Activated CD8-positive, alpha-beta T cell treated with anti-CD3 and anti-CD28 coated beads for 36 hours (primary cell): ENCODE measurements at regions not wholly inside any gene's neighbourhood (a gene's known extent, or its start where the extent isn't known, plus 50 kb on each side); places are given as distances from the start of the nearest gene placed in this dataset.

Experiments
- ATAC-seq: fragments of 200-7000 bp; cut with Tn5 transposase; one replicate; pipeline ENCODE4 v1.10.0; 2021; ENCODE audit warnings: mild to moderate bottlenecking, moderate library complexity
- CTCF ChIA-PET: fragments of 350-600 bp; sonication (Branson Sonifier 250); formaldehyde crosslinking; loops from one replicate; lab custom pipeline; 2021; ENCODE audit warnings: antibody characterized with exemption; lab: Charles Lee
- POLR2A ChIA-PET: fragments of 350-600 bp; sonication (Branson Sonifier 250); formaldehyde crosslinking; loops from one replicate; lab custom pipeline; 2021; ENCODE audit warnings: antibody characterized with exemption; lab: Charles Lee
- DNase-seq: peaks from one replicate; pipeline ENCODE4 v3.0.0-alpha.2; 2020
- H3K27ac Mint-ChIP-seq: one replicate; pipeline ENCODE4 v1.8.0; 2021; ENCODE audit warnings: mild to moderate bottlenecking, mixed read lengths
- H3K27me3 Mint-ChIP-seq: one replicate; pipeline ENCODE4 v1.8.0; 2021; ENCODE audit warnings: mixed read lengths
- H3K36me3 Mint-ChIP-seq: one replicate; pipeline ENCODE4 v1.8.0; 2021; ENCODE audit warnings: low read depth, mixed read lengths
- H3K4me1 Mint-ChIP-seq: one replicate; pipeline ENCODE4 v1.8.0; 2021; ENCODE audit warnings: low read depth, mixed read lengths
- H3K4me3 Mint-ChIP-seq: one replicate; pipeline ENCODE4 v1.8.0; 2021; ENCODE audit warnings: mild to moderate bottlenecking, moderate library complexity, mixed read lengths
- H3K9me3 Mint-ChIP-seq: one replicate; pipeline ENCODE4 v1.8.0; 2021; ENCODE audit warnings: mixed read lengths
- intact Hi-C: fragments of 100-400 bp; cut with micrococcal nuclease; formaldehyde crosslinking; loops from one replicate; pipeline ENCODE4 v1.10.0; 2022
- TF ChIP-seq, protein P1 (sequence below): fragments of 200-600 bp; IDR thresholded peaks from one replicate; pipeline ENCODE4 v1.8.0; 2022; ENCODE audit warnings: antibody characterized with exemption, mild to moderate bottlenecking

DNA sequence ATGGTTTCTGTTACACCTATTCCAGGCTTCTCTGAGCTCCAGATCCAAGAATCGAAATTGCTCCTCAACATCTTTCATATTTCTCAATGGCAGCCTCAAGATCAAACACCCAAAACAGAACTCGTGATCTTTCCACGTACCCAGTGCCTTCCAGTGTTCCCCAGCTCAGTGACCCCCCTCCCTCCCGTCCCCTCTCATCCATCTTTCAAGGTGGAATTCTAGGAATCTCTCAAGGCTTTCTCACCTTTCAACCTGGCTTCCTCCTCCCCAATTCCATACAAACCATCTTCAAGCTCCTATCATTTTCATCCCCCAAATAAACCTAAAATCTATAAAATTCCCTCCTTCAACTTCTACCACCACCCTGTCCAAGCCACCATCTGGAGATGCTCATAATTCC is 615.3 kb downstream of the BNC2 start:
- TF ChIP-seq, protein P1, sequence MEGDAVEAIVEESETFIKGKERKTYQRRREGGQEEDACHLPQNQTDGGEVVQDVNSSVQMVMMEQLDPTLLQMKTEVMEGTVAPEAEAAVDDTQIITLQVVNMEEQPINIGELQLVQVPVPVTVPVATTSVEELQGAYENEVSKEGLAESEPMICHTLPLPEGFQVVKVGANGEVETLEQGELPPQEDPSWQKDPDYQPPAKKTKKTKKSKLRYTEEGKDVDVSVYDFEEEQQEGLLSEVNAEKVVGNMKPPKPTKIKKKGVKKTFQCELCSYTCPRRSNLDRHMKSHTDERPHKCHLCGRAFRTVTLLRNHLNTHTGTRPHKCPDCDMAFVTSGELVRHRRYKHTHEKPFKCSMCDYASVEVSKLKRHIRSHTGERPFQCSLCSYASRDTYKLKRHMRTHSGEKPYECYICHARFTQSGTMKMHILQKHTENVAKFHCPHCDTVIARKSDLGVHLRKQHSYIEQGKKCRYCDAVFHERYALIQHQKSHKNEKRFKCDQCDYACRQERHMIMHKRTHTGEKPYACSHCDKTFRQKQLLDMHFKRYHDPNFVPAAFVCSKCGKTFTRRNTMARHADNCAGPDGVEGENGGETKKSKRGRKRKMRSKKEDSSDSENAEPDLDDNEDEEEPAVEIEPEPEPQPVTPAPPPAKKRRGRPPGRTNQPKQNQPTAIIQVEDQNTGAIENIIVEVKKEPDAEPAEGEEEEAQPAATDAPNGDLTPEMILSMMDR = no peak
- H3K4me1 Mint-ChIP-seq = peaks cover 5% of the 10 kb centered on the region
- H3K36me3 Mint-ChIP-seq = no peaks in the 10 kb centered on the region
- ChIA-PET POLR2A (no interaction called here), CTCF (interaction anchor here (3.2 kb wide), 1 partner anchor 11 kb away, joined by 15 read pairs; no protein-coding TSS in a partner anchor)
- H3K27ac Mint-ChIP-seq = no peak overlapping the region
- no peak overlapping the region for H3K4me3 Mint-ChIP-seq
- ATAC-seq (no peak), DNase-seq (no peak)
- H3K27me3 Mint-ChIP-seq = no peaks in the 10 kb centered on the region
- H3K9me3 Mint-ChIP-seq = no peaks in the 10 kb centered on the region
- intact Hi-C loops = no loop called here

DNA sequence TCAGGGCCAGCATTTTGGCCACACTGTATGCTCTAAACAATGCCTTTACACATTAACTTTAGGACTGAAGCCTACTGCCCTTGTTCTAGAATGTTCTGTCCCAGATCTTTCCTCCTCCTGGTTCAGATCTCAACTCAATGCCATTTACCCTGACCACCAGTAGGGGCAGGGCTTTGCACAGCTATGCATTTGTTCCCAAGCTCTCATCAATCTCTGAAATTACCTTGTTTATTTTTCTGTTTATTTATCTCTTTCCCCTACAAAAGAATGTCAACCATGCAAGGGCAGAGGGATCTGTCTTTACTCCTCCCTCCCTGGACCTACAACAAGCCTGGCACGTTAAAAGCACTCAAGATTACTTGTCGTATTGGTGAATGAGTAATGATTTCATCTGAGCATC is 612.9 kb downstream of the BNC2 start:
- CTCF ChIA-PET = interaction anchor here (3.2 kb wide), 1 partner anchor 9 kb away, joined by 15 read pairs; no protein-coding TSS in a partner anchor
- Mint-ChIP-seq H3K4me3 (no peak overlapping the region), H3K36me3 (no peaks in the 10 kb centered on the region), H3K4me1 (peaks cover 5% of the 10 kb centered on the region), H3K27me3 (no peaks in the 10 kb centered on the region), H3K9me3 (no peaks in the 10 kb centered on the region), H3K27ac (no peak overlapping the region)
- POLR2A ChIA-PET = no interaction called here
- intact Hi-C loops = no loop called here
- ATAC-seq = no peak
- TF ChIP-seq, protein P1 = no peak
- DNase-seq = no peak

DNA sequence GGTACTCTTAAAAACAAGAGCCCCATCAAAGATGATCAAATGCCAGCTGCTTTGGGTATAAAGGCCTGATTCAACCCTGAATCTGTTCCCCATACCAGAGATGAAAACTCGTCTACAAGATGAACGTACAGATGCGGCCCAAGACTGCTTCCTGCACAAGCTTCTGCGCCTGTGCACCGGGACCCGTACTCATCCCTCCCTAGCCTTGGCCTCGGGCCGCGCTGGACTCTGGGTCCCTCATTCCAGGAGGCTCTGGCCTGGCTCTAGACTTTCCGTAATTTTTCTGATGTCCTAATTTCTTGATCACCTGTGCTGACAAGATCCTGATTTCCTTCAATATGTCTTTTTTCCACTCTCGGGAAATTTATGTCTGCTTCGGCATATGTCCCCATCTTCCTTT is 612.3 kb downstream of the BNC2 start:
- Mint-ChIP-seq H3K4me1 (peaks cover 5% of the 10 kb centered on the region), H3K9me3 (no peaks in the 10 kb centered on the region), H3K27me3 (no peaks in the 10 kb centered on the region), H3K4me3 (no peak overlapping the region), H3K36me3 (no peaks in the 10 kb centered on the region), H3K27ac (no peak overlapping the region)
- intact Hi-C loops = no loop called here
- ChIA-PET POLR2A (no interaction called here), CTCF (interaction anchor here (3.2 kb wide), 1 partner anchor 8 kb away, joined by 15 read pairs; no protein-coding TSS in a partner anchor)
- no peak for DNase-seq
- ATAC-seq = no peak
- TF ChIP-seq, protein P1 = no peak

DNA sequence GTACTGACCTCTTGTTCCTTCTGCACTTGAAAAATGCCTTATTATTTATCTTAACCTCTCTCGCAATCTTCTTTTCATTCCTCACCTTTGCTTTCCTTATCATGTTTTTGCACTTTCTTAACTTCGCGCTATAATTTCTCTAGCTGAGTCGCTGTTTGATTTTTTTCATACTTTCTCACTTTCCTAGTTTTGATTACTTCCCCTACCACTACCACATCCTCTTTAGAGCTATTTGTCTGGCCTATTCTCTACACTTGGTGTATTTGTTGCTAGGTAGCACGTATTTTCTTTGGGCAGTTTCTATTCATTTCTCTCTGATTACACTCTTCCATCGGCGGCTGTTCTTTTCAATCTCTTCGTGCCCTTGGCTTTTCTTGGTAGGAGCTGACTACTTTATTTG is 611.8 kb downstream of the BNC2 start:
- Mint-ChIP-seq H3K9me3 (no peaks in the 10 kb centered on the region), H3K4me3 (no peak overlapping the region), H3K4me1 (peaks cover 5% of the 10 kb centered on the region), H3K27me3 (no peaks in the 10 kb centered on the region), H3K36me3 (no peaks in the 10 kb centered on the region), H3K27ac (no peak overlapping the region)
- ChIA-PET POLR2A (no interaction called here), CTCF (no interaction called here)
- TF ChIP-seq, protein P1 = no peak
- DNase-seq (no peak), ATAC-seq (no peak)
- intact Hi-C loops = no loop called here

DNA sequence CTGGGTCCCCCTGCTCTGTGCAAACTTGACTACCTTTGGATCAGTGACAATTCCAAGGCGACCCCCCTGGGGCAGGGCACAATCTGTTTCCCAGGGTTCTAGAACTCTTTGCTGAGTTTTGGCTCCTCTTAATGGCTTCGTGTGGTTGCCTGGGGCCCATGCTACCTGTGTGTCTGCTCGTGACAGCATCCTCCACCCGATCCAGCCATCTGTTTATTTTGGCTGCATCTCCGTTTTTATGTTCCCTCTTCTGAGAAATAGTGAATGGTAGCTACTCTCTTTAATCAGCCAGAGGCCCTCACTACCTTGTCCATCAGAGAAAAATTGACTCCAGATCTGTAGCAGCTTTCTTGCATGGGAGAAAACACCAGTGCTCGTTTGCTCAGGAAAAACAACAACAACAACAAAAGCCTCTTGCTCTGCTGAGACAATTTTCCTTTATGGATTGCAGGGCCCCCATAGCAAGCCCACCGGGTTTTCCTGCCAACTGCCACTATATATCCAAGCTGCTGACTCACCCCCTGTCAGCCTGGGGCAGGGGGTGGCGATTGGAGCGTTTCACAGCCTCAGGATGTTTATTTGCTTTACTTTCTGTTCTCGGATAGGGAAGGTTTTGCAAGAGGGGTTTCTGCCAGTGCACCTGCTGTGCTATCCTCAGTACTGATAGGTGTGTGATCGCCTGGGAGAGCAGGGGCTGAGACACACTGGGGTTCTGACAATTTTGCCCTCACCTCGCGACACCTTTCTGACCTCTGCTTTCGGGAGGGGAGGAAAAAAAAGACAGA is 607.8 kb downstream of the BNC2 start:
- no peak for DNase-seq
- ChIA-PET CTCF (interaction anchor here (0.5 kb wide), 1 partner anchor 215 kb away, joined by 4 read pairs; no protein-coding TSS in a partner anchor), POLR2A (no interaction called here)
- no peak for ATAC-seq
- no peaks in the 10 kb centered on the region for H3K9me3 Mint-ChIP-seq
- H3K27me3 Mint-ChIP-seq = no peaks in the 10 kb centered on the region
- no peak overlapping the region for H3K27ac Mint-ChIP-seq
- intact Hi-C loops = no loop called here
- TF ChIP-seq, protein P1 = no peak
- H3K4me3 Mint-ChIP-seq = no peak overlapping the region
- peaks cover 10% of the 10 kb centered on the region for H3K4me1 Mint-ChIP-seq
- no peaks in the 10 kb centered on the region for H3K36me3 Mint-ChIP-seq
